CD4-positive, alpha-beta T cell treated with Interleukin-4 for 1 hour (primary cell): ENCODE measurements at regions not wholly inside any gene's neighbourhood (a gene's known extent, or its start where the extent isn't known, plus 50 kb on each side); places are given as distances from the start of the nearest gene placed in this dataset.
A peak's percentile ranks its signal among the peaks of the same experiment; 100 is the strongest.

ENCODE experiments used
- DNase-seq, 2 donors: peaks; one replicate each; pipeline ENCODE4 v3.0.0-alpha.2; 2020 to 2022

GRCh38 chr12:100741084-100741711 lies 53.4 kb upstream of the ANO4 start:
- DNase-seq, result peak in 1 of 2 donors; percentile 21

GRCh38 chr12:100743060-100743459 lies 51.5 kb upstream of the ANO4 start:
- DNase-seq, result no peak
